HL-60 (cell line): ENCODE measurements at regions not wholly inside any gene's neighbourhood (a gene's known extent, or its start where the extent isn't known, plus 50 kb on each side); places are given as distances from the start of the nearest gene placed in this dataset.

Experiments used
- DNase-seq, 2 experiments: peaks; one replicate each; pipeline ENCODE4 v3.0.0-alpha.2; 2010 to 2020; ENCODE audit warnings: low read depth in 1 of 2, low spot score in 1 of 2
- H3K27ac ChIP-seq: fragments of 250-450 bp; sonication (Bioruptor Pico); replicated peaks from 2 replicates; pipeline ENCODE4 v1.5.1; 2020; ENCODE audit warnings: mild to moderate bottlenecking, moderate library complexity
- H3K27me3 ChIP-seq: fragments of 250-450 bp; sonication (Bioruptor Pico); 2 replicates; pipeline ENCODE4 v1.5.1; 2021; ENCODE audit warnings: mild to moderate bottlenecking, moderate library complexity; ENCODE audit not compliant: insufficient read depth, poor library complexity, severe bottlenecking
- H3K4me3 ChIP-seq: replicated peaks from 2 replicates; pipeline ENCODE4 v1.5.1; 2011; ENCODE audit warnings: mild to moderate bottlenecking, control low read depth, low read length; ENCODE audit not compliant: insufficient read depth
- GABPA ChIP-seq: IDR thresholded peaks from 2 replicates; pipeline ENCODE4 v1.6.1; 2012; ENCODE audit warnings: low read depth
- POLR2AphosphoS5 ChIP-seq: IDR thresholded peaks from 2 replicates; pipeline ENCODE4 v1.6.1; 2012; ENCODE audit warnings: low read depth
- SPI1 ChIP-seq: IDR thresholded peaks from 2 replicates; pipeline ENCODE4 v1.6.1; 2012; ENCODE audit warnings: low read depth, mild to moderate bottlenecking, borderline replicate concordance
- TF ChIP-seq, protein P1 (sequence below): IDR thresholded peaks from 2 replicates; pipeline ENCODE4 v1.6.1; 2012; ENCODE audit warnings: low read depth; ENCODE audit not compliant: insufficient replicate concordance
- TF ChIP-seq, protein P2 (sequence below): IDR thresholded peaks from one replicate; pipeline ENCODE4 v1.5.1; 2011; ENCODE audit warnings: low read length, control low read depth, inconsistent platforms; ENCODE audit not compliant: insufficient read depth

DNA sequence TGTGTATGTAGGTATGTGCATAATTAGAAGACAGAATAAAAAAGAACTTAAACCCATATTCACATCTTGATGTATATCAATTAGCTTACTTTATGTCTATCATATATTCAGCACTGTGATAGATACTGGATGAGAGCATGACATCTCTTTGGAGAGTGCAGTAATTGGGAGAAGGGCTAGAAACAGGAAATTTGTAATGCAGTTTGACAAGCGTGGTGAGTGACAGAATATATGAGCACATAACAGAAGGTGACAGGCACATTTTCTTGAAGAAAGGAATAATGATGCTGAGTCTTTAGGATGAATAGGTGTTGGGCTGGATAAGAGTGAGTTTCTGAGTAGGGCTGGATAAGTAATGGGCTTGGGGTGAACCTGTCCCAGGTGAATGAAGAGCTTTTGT lies 680.3 kb upstream of the ZNF385D start:
- TF ChIP-seq POLR2AphosphoS5, result no peak
- TF ChIP-seq, protein P1, sequence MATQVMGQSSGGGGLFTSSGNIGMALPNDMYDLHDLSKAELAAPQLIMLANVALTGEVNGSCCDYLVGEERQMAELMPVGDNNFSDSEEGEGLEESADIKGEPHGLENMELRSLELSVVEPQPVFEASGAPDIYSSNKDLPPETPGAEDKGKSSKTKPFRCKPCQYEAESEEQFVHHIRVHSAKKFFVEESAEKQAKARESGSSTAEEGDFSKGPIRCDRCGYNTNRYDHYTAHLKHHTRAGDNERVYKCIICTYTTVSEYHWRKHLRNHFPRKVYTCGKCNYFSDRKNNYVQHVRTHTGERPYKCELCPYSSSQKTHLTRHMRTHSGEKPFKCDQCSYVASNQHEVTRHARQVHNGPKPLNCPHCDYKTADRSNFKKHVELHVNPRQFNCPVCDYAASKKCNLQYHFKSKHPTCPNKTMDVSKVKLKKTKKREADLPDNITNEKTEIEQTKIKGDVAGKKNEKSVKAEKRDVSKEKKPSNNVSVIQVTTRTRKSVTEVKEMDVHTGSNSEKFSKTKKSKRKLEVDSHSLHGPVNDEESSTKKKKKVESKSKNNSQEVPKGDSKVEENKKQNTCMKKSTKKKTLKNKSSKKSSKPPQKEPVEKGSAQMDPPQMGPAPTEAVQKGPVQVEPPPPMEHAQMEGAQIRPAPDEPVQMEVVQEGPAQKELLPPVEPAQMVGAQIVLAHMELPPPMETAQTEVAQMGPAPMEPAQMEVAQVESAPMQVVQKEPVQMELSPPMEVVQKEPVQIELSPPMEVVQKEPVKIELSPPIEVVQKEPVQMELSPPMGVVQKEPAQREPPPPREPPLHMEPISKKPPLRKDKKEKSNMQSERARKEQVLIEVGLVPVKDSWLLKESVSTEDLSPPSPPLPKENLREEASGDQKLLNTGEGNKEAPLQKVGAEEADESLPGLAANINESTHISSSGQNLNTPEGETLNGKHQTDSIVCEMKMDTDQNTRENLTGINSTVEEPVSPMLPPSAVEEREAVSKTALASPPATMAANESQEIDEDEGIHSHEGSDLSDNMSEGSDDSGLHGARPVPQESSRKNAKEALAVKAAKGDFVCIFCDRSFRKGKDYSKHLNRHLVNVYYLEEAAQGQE, result no peak
- TF ChIP-seq SPI1, result no peak
- no peak overlapping the region for H3K4me3 ChIP-seq
- H3K27ac ChIP-seq, result no peak overlapping the region
- no peak for DNase-seq
- no peaks in the 10 kb centered on the region for H3K27me3 ChIP-seq

DNA sequence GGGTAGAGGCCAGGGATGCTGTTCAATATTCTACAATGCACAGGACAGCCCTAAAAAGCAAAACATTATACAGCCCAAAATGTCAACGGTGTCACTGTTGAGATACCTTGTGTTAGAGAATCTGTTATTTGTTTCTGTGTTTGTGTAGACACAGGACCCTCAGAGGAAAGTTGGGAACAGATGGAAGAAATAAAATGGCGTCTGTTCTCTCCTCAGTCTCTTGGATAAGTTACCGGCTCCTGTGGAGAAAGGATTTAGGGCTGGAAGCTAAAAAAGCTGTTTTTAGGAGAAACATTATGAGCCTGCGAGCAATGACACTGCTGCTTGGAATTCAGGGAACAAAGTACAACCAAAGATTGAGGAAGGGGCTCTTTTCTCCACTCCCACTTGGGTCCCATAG lies 688.6 kb upstream of the ZNF385D start:
- Histone ChIP-seq H3K4me3 (no peak overlapping the region), H3K27me3 (no peaks in the 10 kb centered on the region), H3K27ac (no peak overlapping the region)
- DNase-seq, result no peak
- TF ChIP-seq POLR2AphosphoS5 (no peak), SPI1 (no peak), GABPA (no peak)
- TF ChIP-seq, protein P2, sequence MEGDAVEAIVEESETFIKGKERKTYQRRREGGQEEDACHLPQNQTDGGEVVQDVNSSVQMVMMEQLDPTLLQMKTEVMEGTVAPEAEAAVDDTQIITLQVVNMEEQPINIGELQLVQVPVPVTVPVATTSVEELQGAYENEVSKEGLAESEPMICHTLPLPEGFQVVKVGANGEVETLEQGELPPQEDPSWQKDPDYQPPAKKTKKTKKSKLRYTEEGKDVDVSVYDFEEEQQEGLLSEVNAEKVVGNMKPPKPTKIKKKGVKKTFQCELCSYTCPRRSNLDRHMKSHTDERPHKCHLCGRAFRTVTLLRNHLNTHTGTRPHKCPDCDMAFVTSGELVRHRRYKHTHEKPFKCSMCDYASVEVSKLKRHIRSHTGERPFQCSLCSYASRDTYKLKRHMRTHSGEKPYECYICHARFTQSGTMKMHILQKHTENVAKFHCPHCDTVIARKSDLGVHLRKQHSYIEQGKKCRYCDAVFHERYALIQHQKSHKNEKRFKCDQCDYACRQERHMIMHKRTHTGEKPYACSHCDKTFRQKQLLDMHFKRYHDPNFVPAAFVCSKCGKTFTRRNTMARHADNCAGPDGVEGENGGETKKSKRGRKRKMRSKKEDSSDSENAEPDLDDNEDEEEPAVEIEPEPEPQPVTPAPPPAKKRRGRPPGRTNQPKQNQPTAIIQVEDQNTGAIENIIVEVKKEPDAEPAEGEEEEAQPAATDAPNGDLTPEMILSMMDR, result no peak
- TF ChIP-seq, protein P1, result no peak

DNA sequence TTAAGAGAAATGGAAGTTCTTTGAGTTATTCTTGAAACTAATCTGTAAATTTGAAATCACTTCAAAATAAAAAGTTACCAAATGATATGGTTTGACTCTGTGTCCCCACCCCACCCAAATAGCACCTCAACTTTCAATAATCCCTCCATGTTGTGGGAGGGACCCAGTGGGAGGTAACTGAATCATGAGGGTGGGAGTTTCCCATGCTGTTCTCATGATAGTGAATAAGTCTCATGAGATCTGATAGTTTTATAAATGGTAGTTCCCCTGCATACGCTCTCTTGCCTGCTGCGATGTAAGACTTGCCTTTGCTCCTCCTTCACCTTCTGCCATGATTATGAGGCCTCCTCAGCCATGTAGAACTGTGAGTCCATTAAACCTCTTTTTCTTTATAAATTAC lies 690.7 kb upstream of the ZNF385D start:
- Histone ChIP-seq H3K4me3 (no peak overlapping the region), H3K27ac (no peak overlapping the region), H3K27me3 (no peaks in the 10 kb centered on the region)
- TF ChIP-seq GABPA, result no peak
- TF ChIP-seq SPI1, result no peak
- TF ChIP-seq, protein P1, result no peak
- TF ChIP-seq POLR2AphosphoS5, result no peak
- TF ChIP-seq, protein P2, result no peak
- no peak for DNase-seq
